ENCODE measurements at regions not wholly inside any gene's neighbourhood (a gene's known extent, or its start where the extent isn't known, plus 50 kb on each side); places are given as distances from the start of the nearest gene placed in this dataset.

GRCh38 chr2:126536605-126537200 is 119.3 kb upstream of the GYPC start:
- no peak for TF ChIP-seq TAF1 (conservative IDR thresholded peaks at IDR 0.05)
- no peak for TF ChIP-seq HNF4A (conservative IDR thresholded peaks at IDR 0.05)
- TF ChIP-seq CTCF (IDR thresholded peaks at IDR 0.05; ENCODE audit: low read depth, low read length, missing input control): no peak
- TF ChIP-seq SP1 (IDR thresholded peaks at IDR 0.05): no peak
- TF ChIP-seq HNF4G (IDR thresholded peaks at IDR 0.05): no peak
- TF ChIP-seq RXRA (IDR thresholded peaks at IDR 0.05): no peak
- TF ChIP-seq RAD21 (IDR thresholded peaks at IDR 0.05): no peak
- TF ChIP-seq MAX (IDR thresholded peaks at IDR 0.05): no peak
- TF ChIP-seq FOXA2 (IDR thresholded peaks at IDR 0.05): no peak
- TF ChIP-seq YY1 (IDR thresholded peaks at IDR 0.05): no peak
- TF ChIP-seq GABPA (IDR thresholded peaks at IDR 0.05 in 1 of 2, conservative IDR thresholded peaks at IDR 0.05 in 1 of 2): no peak
- TF ChIP-seq FOXA1 (IDR thresholded peaks at IDR 0.05): no peak
- no peak for TF ChIP-seq REST (IDR thresholded peaks at IDR 0.05)
